Activated T-helper 1 cell treated with anti-CD3 and anti-CD28 coated beads, Interleukin-12 subunit alpha, Interleukin-12 subunit beta, Interleukin-2, Interleukin-4 antibody, amounts not matched to agents 30 ng/mL and 10 ng/mL and 1 ng/mL, durations not matched to agents 14 hours and 24 hours and 36 hours (primary cell): ENCODE measurements at regions not wholly inside any gene's neighbourhood (a gene's known extent, or its start where the extent isn't known, plus 50 kb on each side); places are given as distances from the start of the nearest gene placed in this dataset.

Source experiments
- DNase-seq: peaks from one replicate; pipeline ENCODE4 v3.0.0; 2021; ENCODE audit warnings: low spot score
- H3K27ac Mint-ChIP-seq: one replicate; pipeline ENCODE4 v1.8.0; 2021; ENCODE audit warnings: mild to moderate bottlenecking, mixed read lengths
- H3K27me3 Mint-ChIP-seq: one replicate; pipeline ENCODE4 v1.8.0; 2022; ENCODE audit warnings: mild to moderate bottlenecking, moderate library complexity, mixed read lengths; ENCODE audit not compliant: insufficient read depth
- H3K36me3 Mint-ChIP-seq: one replicate; pipeline ENCODE4 v1.8.0; 2021; ENCODE audit warnings: low read depth, mixed read lengths
- H3K4me1 Mint-ChIP-seq: one replicate; pipeline ENCODE4 v1.8.0; 2021; ENCODE audit warnings: low read depth, mixed read lengths
- H3K4me3 Mint-ChIP-seq: one replicate; pipeline ENCODE4 v1.8.0; 2021; ENCODE audit warnings: mild to moderate bottlenecking, moderate library complexity, mixed read lengths
- H3K9me3 Mint-ChIP-seq: one replicate; pipeline ENCODE4 v1.8.0; 2021; ENCODE audit warnings: mixed read lengths
- intact Hi-C: fragments of 100-400 bp; cut with micrococcal nuclease; formaldehyde crosslinking; loops from one replicate; pipeline ENCODE4 v1.15.1; 2024

- Mint-ChIP-seq H3K36me3 (no peaks in the 10 kb centered on the region), H3K4me1 (no peaks in the 10 kb centered on the region), H3K4me3 (no peak overlapping the region), H3K27ac (no peak overlapping the region), H3K27me3 (no peaks in the 10 kb centered on the region), H3K9me3 (peaks cover 17% of the 10 kb centered on the region)
- DNase-seq, result no peak
- intact Hi-C loops, result no loop called here
Measured at GRCh38 chr16:51615141-51615540, 464.1 kb upstream of the SALL1 start.

- H3K4me1 Mint-ChIP-seq, result no peaks in the 10 kb centered on the region
- intact Hi-C loops, result no loop called here
- no peaks in the 10 kb centered on the region for H3K36me3 Mint-ChIP-seq
- no peak for DNase-seq
- H3K4me3 Mint-ChIP-seq, result no peak overlapping the region
- peaks cover 13% of the 10 kb centered on the region for H3K9me3 Mint-ChIP-seq
- no peak overlapping the region for H3K27ac Mint-ChIP-seq
- no peaks in the 10 kb centered on the region for H3K27me3 Mint-ChIP-seq
Measured at GRCh38 chr16:51607201-51607651, 456.2 kb upstream of the SALL1 start.

GRCh38 chr16:51596247-51596646 is 445.2 kb upstream of the SALL1 start:
- Mint-ChIP-seq H3K27ac (no peak overlapping the region), H3K4me3 (no peak overlapping the region), H3K27me3 (no peaks in the 10 kb centered on the region), H3K4me1 (no peaks in the 10 kb centered on the region), H3K36me3 (no peaks in the 10 kb centered on the region), H3K9me3 (peaks cover 6% of the 10 kb centered on the region)
- DNase-seq, result no peak
- intact Hi-C loops, result no loop called here

- Mint-ChIP-seq H3K36me3 (no peaks in the 10 kb centered on the region), H3K9me3 (peaks cover 6% of the 10 kb centered on the region), H3K27me3 (no peaks in the 10 kb centered on the region), H3K27ac (no peak overlapping the region), H3K4me3 (no peak overlapping the region), H3K4me1 (no peaks in the 10 kb centered on the region)
- no peak for DNase-seq
- intact Hi-C loops, result no loop called here
Measured at GRCh38 chr16:51592535-51593300, 441.6 kb upstream of the SALL1 start.

GRCh38 chr16:51592001-51592501 is 441.0 kb upstream of the SALL1 start:
- H3K27me3 Mint-ChIP-seq, result no peaks in the 10 kb centered on the region
- H3K36me3 Mint-ChIP-seq, result no peaks in the 10 kb centered on the region
- peaks cover 3% of the 10 kb centered on the region for H3K9me3 Mint-ChIP-seq
- intact Hi-C loops, result no loop called here
- H3K4me3 Mint-ChIP-seq, result no peak overlapping the region
- no peak for DNase-seq
- no peak overlapping the region for H3K27ac Mint-ChIP-seq
- H3K4me1 Mint-ChIP-seq, result no peaks in the 10 kb centered on the region

- Mint-ChIP-seq H3K27me3 (no peaks in the 10 kb centered on the region), H3K4me3 (no peak overlapping the region), H3K36me3 (no peaks in the 10 kb centered on the region), H3K4me1 (no peaks in the 10 kb centered on the region), H3K27ac (no peak overlapping the region), H3K9me3 (no peaks in the 10 kb centered on the region)
- no peak for DNase-seq
- intact Hi-C loops, result no loop called here
Measured at GRCh38 chr16:51591480-51591879, 440.4 kb upstream of the SALL1 start.

GRCh38 chr16:51579652-51580360 is 428.7 kb upstream of the SALL1 start:
- Mint-ChIP-seq H3K9me3 (peaks cover 9% of the 10 kb centered on the region), H3K27ac (no peak overlapping the region), H3K27me3 (no peaks in the 10 kb centered on the region), H3K4me3 (no peak overlapping the region), H3K4me1 (no peaks in the 10 kb centered on the region), H3K36me3 (no peaks in the 10 kb centered on the region)
- intact Hi-C loops, result no loop called here
- no peak for DNase-seq

- no peak for DNase-seq
- intact Hi-C loops, result no loop called here
- Mint-ChIP-seq H3K27ac (no peak overlapping the region), H3K4me3 (no peak overlapping the region), H3K9me3 (peaks cover 20% of the 10 kb centered on the region), H3K36me3 (no peaks in the 10 kb centered on the region), H3K27me3 (no peaks in the 10 kb centered on the region), H3K4me1 (no peaks in the 10 kb centered on the region)
Measured at GRCh38 chr16:51577621-51578303, 426.7 kb upstream of the SALL1 start.

GRCh38 chr16:51576498-51577195 is 425.6 kb upstream of the SALL1 start:
- no peaks in the 10 kb centered on the region for H3K36me3 Mint-ChIP-seq
- H3K9me3 Mint-ChIP-seq, result peaks cover 20% of the 10 kb centered on the region
- H3K27ac Mint-ChIP-seq, result no peak overlapping the region
- no peak for DNase-seq
- no peaks in the 10 kb centered on the region for H3K4me1 Mint-ChIP-seq
- no peak overlapping the region for H3K4me3 Mint-ChIP-seq
- H3K27me3 Mint-ChIP-seq, result no peaks in the 10 kb centered on the region
- intact Hi-C loops, result no loop called here

- intact Hi-C loops, result no loop called here
- no peaks in the 10 kb centered on the region for H3K27me3 Mint-ChIP-seq
- H3K4me1 Mint-ChIP-seq, result no peaks in the 10 kb centered on the region
- peaks cover 18% of the 10 kb centered on the region for H3K9me3 Mint-ChIP-seq
- no peaks in the 10 kb centered on the region for H3K36me3 Mint-ChIP-seq
- H3K4me3 Mint-ChIP-seq, result no peak overlapping the region
- DNase-seq, result no peak
- no peak overlapping the region for H3K27ac Mint-ChIP-seq
Measured at GRCh38 chr16:51573191-51573590, 422.1 kb upstream of the SALL1 start.

- H3K4me3 Mint-ChIP-seq, result no peak overlapping the region
- no peaks in the 10 kb centered on the region for H3K4me1 Mint-ChIP-seq
- peaks cover 27% of the 10 kb centered on the region for H3K9me3 Mint-ChIP-seq
- no peaks in the 10 kb centered on the region for H3K27me3 Mint-ChIP-seq
- intact Hi-C loops, result no loop called here
- no peak overlapping the region for H3K27ac Mint-ChIP-seq
- no peaks in the 10 kb centered on the region for H3K36me3 Mint-ChIP-seq
- no peak for DNase-seq
Measured at GRCh38 chr16:51569203-51569931, 418.3 kb upstream of the SALL1 start.

GRCh38 chr16:51567911-51568310 is 416.8 kb upstream of the SALL1 start:
- Mint-ChIP-seq H3K36me3 (no peaks in the 10 kb centered on the region), H3K27ac (no peak overlapping the region), H3K4me1 (no peaks in the 10 kb centered on the region), H3K9me3 (peaks cover 23% of the 10 kb centered on the region), H3K27me3 (no peaks in the 10 kb centered on the region), H3K4me3 (no peak overlapping the region)
- no peak for DNase-seq
- intact Hi-C loops, result no loop called here
